Endodermal cell (in vitro differentiated cells): ENCODE measurements at regions not wholly inside any gene's neighbourhood (a gene's known extent, or its start where the extent isn't known, plus 50 kb on each side); places are given as distances from the start of the nearest gene placed in this dataset.

Source experiments
- DNase-seq: peaks from one replicate; pipeline ENCODE4 v3.0.0-alpha.2; 2017
- H3K27ac ChIP-seq: 2 replicates; pipeline ENCODE4 v1.5.1; 2013; ENCODE audit warnings: mild to moderate bottlenecking, low read depth, low read length, moderate library complexity
- H3K27me3 ChIP-seq: 2 replicates; pipeline ENCODE4 v1.6.1; 2013; ENCODE audit warnings: mild to moderate bottlenecking, low read length, moderate library complexity; ENCODE audit not compliant: insufficient read depth, control insufficient read depth, poor library complexity, severe bottlenecking
- H3K36me3 ChIP-seq: 2 replicates; pipeline ENCODE4 v1.7.0; 2013; ENCODE audit warnings: mild to moderate bottlenecking, low read length, moderate library complexity; ENCODE audit not compliant: control insufficient read depth, insufficient read depth
- H3K4me1 ChIP-seq: one replicate; pipeline ENCODE4 v1.7.0; 2013; ENCODE audit warnings: low read length; ENCODE audit not compliant: control insufficient read depth, insufficient read depth
- H3K4me3 ChIP-seq: 2 replicates; pipeline ENCODE4 v1.5.1; 2013; ENCODE audit warnings: mild to moderate bottlenecking, low read length, moderate library complexity
- H3K9ac ChIP-seq: 2 replicates; pipeline ENCODE4 v1.6.1; 2013; ENCODE audit warnings: mild to moderate bottlenecking, low read length, moderate library complexity; ENCODE audit not compliant: poor library complexity, severe bottlenecking; ENCODE audit errors: extremely low read depth
- H3K9me3 ChIP-seq: 2 replicates; pipeline ENCODE4 v1.6.1; 2013; ENCODE audit warnings: mild to moderate bottlenecking, low read length, moderate library complexity; ENCODE audit not compliant: control insufficient read depth
- H3K27ac Mint-ChIP-seq: 2 replicates; pipeline ENCODE4 v1.8.0; 2020; ENCODE audit warnings: mixed read lengths
- H3K27me3 Mint-ChIP-seq: 2 replicates; pipeline ENCODE4 v1.8.0; 2021; ENCODE audit warnings: mild to moderate bottlenecking, mixed read lengths; ENCODE audit not compliant: insufficient read depth
- H3K36me3 Mint-ChIP-seq: 2 replicates; pipeline ENCODE4 v1.8.0; 2020; ENCODE audit warnings: low read depth, mixed read lengths
- H3K4me1 Mint-ChIP-seq: 2 replicates; pipeline ENCODE4 v1.8.0; 2020; ENCODE audit warnings: mixed read lengths
- H3K4me3 Mint-ChIP-seq: 2 replicates; pipeline ENCODE4 v1.8.0; 2020; ENCODE audit warnings: mild to moderate bottlenecking, moderate library complexity, mixed read lengths
- H3K9me3 Mint-ChIP-seq: 2 replicates; pipeline ENCODE4 v1.8.0; 2020; ENCODE audit warnings: mild to moderate bottlenecking, mixed read lengths
- CTCF ChIP-seq: fragments of 200-600 bp; sonication (generic); conservative IDR thresholded peaks from 2 replicates; pipeline ENCODE4 v1.5.0; 2021; ENCODE audit warnings: antibody characterized with exemption, mild to moderate bottlenecking
- WGBS, 2 experiments: methylation state at CpG; one replicate each; pipeline versions ENCODE4 v1.1.5 to v1.1.7; 2013; ENCODE audit warnings: missing lambda C conversion rate in 2 of 2, mixed read lengths in 1 of 2; ENCODE audit not compliant: insufficient coverage in 1 of 2, insufficient read length in 1 of 2; 5-methylcytosine and 5-hydroxymethylcytosine counted together

GRCh38 chr7:28231176-28231575 is 50.6 kb upstream of the JAZF1 start:
- WGBS, 2 experiments, result 69 to 70% methylated on average over 2 to 4 of the region's 4 CpGs
- H3K9me3 ChIP-seq, result no peaks in the 10 kb centered on the region
- no peak overlapping the region for H3K9ac ChIP-seq
- no peak overlapping the region for H3K27ac ChIP-seq
- no peak for TF ChIP-seq CTCF
- H3K36me3 Mint-ChIP-seq, result no peaks in the 10 kb centered on the region
- no peaks in the 10 kb centered on the region for H3K36me3 ChIP-seq
- no peaks in the 10 kb centered on the region for H3K27me3 ChIP-seq
- H3K4me1 ChIP-seq, result no peaks in the 10 kb centered on the region
- DNase-seq, result no peak
- no peaks in the 10 kb centered on the region for H3K9me3 Mint-ChIP-seq
- no peak overlapping the region for H3K4me3 Mint-ChIP-seq
- no peak overlapping the region for H3K4me3 ChIP-seq
- peaks cover 9% of the 10 kb centered on the region for H3K4me1 Mint-ChIP-seq
- no peaks in the 10 kb centered on the region for H3K27me3 Mint-ChIP-seq
- no peak overlapping the region for H3K27ac Mint-ChIP-seq

DNA sequence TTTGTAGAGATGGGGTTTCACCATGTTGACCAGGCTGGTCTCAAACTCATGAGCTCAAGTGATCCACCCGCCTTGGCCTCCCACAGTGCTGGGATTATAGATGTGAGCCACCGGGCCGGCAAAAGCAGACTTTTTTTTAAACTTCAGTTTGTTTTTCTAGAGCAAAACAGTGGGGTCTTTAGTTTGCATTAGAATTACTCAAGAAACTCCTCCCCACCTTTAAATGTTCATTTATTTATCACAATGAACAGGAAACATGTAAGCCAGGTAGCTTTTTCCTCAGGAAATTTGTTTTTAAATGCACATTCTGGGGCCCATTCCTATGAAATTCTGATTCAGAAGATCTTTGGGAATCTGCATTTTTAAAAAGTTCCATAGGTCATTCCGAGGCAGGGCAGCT is 56.0 kb upstream of the JAZF1 start:
- Histone ChIP-seq H3K27ac (no peak overlapping the region), H3K4me1 (no peaks in the 10 kb centered on the region), H3K27me3 (no peaks in the 10 kb centered on the region), H3K9me3 (no peaks in the 10 kb centered on the region), H3K36me3 (no peaks in the 10 kb centered on the region), H3K4me3 (no peak overlapping the region), H3K9ac (no peak overlapping the region)
- Mint-ChIP-seq H3K27me3 (no peaks in the 10 kb centered on the region), H3K4me3 (no peak overlapping the region), H3K9me3 (no peaks in the 10 kb centered on the region), H3K27ac (no peak overlapping the region), H3K4me1 (peaks cover 1% of the 10 kb centered on the region), H3K36me3 (no peaks in the 10 kb centered on the region)
- 78 to 84% methylated on average over 2 to 4 of the region's 4 CpGs for WGBS, 2 experiments
- DNase-seq, result no peak
- no peak for TF ChIP-seq CTCF

DNA sequence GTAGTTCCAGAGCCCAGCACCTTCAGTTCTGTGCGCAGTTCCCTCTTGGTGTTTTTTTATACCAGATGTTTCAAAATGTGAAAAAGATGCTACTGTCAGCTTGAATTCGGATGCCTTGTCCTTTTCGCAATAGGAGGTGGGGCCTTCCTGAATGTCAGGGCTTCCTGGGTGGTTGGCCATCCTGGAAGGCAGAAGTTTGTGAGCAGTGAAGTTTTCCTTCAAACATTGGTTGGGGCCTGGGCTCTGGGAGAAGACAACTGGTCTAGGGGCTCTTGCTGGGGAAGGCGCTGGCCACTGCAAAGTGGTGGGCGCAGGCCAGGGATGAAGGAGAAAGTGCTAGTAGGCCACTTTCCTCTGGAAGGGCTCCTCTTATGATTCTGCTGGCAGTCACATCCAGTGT is 56.8 kb upstream of the JAZF1 start:
- Histone ChIP-seq H3K27ac (no peak overlapping the region), H3K9me3 (no peaks in the 10 kb centered on the region), H3K27me3 (no peaks in the 10 kb centered on the region), H3K36me3 (no peaks in the 10 kb centered on the region), H3K4me1 (no peaks in the 10 kb centered on the region), H3K9ac (no peak overlapping the region), H3K4me3 (no peak overlapping the region)
- Mint-ChIP-seq H3K36me3 (no peaks in the 10 kb centered on the region), H3K27me3 (no peaks in the 10 kb centered on the region), H3K9me3 (no peaks in the 10 kb centered on the region), H3K4me3 (no peak overlapping the region), H3K27ac (peak overlapping the region; percentile 37), H3K4me1 (peaks cover 1% of the 10 kb centered on the region)
- DNase-seq, result no peak
- WGBS, 2 experiments, result 91% methylated on average over 5 of the region's 5 CpGs
- no peak for TF ChIP-seq CTCF
